Testis (tissue), 2 donors: ENCODE measurements at regions not wholly inside any gene's neighbourhood (a gene's known extent, or its start where the extent isn't known, plus 50 kb on each side); places are given as distances from the start of the nearest gene placed in this dataset.

Source experiments
- POLR2A ChIP-seq: fragments of 450-650 bp; IDR thresholded peaks from one replicate; pipeline ENCODE4 v1.6.1; 2017; ENCODE audit warnings: antibody characterized with exemption, mild to moderate bottlenecking, moderate library complexity
- TF ChIP-seq, protein P1 (sequence below), 3 experiments: fragments of 450-650 bp in 2 of 3; fragments of 200-600 bp in 1 of 3; sonication (generic) in 1 of 3; IDR thresholded peaks; one replicate each; pipeline ENCODE4 v1.5.1; 2016 to 2019; ENCODE audit warnings: antibody characterized with exemption in 3 of 3, mild to moderate bottlenecking in 2 of 3, moderate library complexity in 1 of 3

DNA sequence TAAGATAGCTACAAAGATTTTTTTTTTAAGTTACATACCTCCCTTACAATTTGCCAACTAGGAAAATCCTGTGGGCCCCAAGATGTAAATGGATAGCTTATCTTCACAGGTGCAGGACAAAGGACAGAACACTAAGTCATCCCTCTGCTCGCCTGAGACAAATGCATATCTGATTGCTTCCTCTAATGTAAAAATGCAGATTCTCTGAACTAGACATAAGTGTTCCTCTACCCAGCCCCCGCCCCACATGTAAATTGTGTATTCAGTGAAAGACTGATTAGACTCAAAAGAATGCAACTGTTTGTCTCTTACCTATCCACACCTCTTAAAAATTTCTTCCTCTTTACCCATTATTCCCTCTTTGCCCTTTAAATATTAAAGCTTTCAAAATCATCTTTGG lies 96.5 kb downstream of the CYP26B1 start:
- TF ChIP-seq POLR2A: no peak
- TF ChIP-seq, protein P1, sequence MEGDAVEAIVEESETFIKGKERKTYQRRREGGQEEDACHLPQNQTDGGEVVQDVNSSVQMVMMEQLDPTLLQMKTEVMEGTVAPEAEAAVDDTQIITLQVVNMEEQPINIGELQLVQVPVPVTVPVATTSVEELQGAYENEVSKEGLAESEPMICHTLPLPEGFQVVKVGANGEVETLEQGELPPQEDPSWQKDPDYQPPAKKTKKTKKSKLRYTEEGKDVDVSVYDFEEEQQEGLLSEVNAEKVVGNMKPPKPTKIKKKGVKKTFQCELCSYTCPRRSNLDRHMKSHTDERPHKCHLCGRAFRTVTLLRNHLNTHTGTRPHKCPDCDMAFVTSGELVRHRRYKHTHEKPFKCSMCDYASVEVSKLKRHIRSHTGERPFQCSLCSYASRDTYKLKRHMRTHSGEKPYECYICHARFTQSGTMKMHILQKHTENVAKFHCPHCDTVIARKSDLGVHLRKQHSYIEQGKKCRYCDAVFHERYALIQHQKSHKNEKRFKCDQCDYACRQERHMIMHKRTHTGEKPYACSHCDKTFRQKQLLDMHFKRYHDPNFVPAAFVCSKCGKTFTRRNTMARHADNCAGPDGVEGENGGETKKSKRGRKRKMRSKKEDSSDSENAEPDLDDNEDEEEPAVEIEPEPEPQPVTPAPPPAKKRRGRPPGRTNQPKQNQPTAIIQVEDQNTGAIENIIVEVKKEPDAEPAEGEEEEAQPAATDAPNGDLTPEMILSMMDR (IDR thresholded peaks at IDR 0.05): no peak
